Neural progenitor cell (in vitro differentiated cells): ENCODE measurements at regions not wholly inside any gene's neighbourhood (a gene's known extent, or its start where the extent isn't known, plus 50 kb on each side); places are given as distances from the start of the nearest gene placed in this dataset.
"Not testable (repeated sequence)": the region's sequence is repeated elsewhere in the genome, so short reads cannot be mapped to it uniquely, and the experiment has no call there.

Experiments used
- DNase-seq: peaks from one replicate; pipeline ENCODE4 v3.0.0-alpha.2; 2016; ENCODE audit warnings: low spot score
- H2AFZ ChIP-seq: fragments of 200-600 bp; sonication (generic); replicated peaks from 2 replicates; pipeline ENCODE4 v1.6.1; 2016; ENCODE audit warnings: antibody characterized with exemption
- H3F3A ChIP-seq: fragments of 200-600 bp; sonication (generic); 2 replicates; pipeline ENCODE4 v1.6.1; 2016; ENCODE audit warnings: antibody characterized with exemption, low read depth
- H3K27ac ChIP-seq: fragments of 200-600 bp; sonication (generic); 2 replicates; pipeline ENCODE4 v1.5.1; 2016; ENCODE audit warnings: mild to moderate bottlenecking
- H3K27me3 ChIP-seq: fragments of 200-600 bp; sonication (generic); 2 replicates; pipeline ENCODE4 v1.6.1; 2016; ENCODE audit warnings: mild to moderate bottlenecking, moderate library complexity
- H3K36me3 ChIP-seq: fragments of 200-600 bp; sonication (generic); 2 replicates; pipeline ENCODE4 v1.5.1; 2016
- H3K4me1 ChIP-seq: fragments of 200-600 bp; sonication (generic); 2 replicates; pipeline ENCODE4 v1.6.1; 2016; ENCODE audit warnings: mixed run types
- H3K4me2 ChIP-seq: fragments of 200-600 bp; sonication (generic); 2 replicates; pipeline ENCODE4 v1.6.1; 2016
- H3K4me3 ChIP-seq: fragments of 200-600 bp; sonication (generic); 2 replicates; pipeline ENCODE4 v1.5.1; 2016
- H3K79me2 ChIP-seq: fragments of 200-600 bp; sonication (generic); 2 replicates; pipeline ENCODE4 v1.6.1; 2016; ENCODE audit warnings: low read depth
- H3K9ac ChIP-seq: fragments of 200-600 bp; sonication (generic); 2 replicates; pipeline ENCODE4 v1.6.1; 2016
- H3K9me3 ChIP-seq: fragments of 200-600 bp; sonication (generic); 2 replicates; pipeline ENCODE4 v1.5.1; 2016; ENCODE audit warnings: low read depth
- H4K20me1 ChIP-seq: fragments of 200-600 bp; sonication (generic); 2 replicates; pipeline ENCODE4 v1.6.1; 2016; ENCODE audit warnings: low read depth
- H3K27ac Mint-ChIP-seq: 3 replicates; pipeline ENCODE4 v1.8.0; 2021; ENCODE audit warnings: mixed read lengths
- H3K27me3 Mint-ChIP-seq: 2 replicates; pipeline ENCODE4 v1.8.0; 2022; ENCODE audit warnings: low read depth, mild to moderate bottlenecking, inconsistent platforms, moderate library complexity, mixed read lengths; ENCODE audit not compliant: insufficient read depth
- H3K36me3 Mint-ChIP-seq: 3 replicates; pipeline ENCODE4 v1.8.0; 2021; ENCODE audit warnings: mixed read lengths
- H3K4me1 Mint-ChIP-seq: 3 replicates; pipeline ENCODE4 v1.8.0; 2021; ENCODE audit warnings: mixed read lengths
- H3K4me3 Mint-ChIP-seq: 3 replicates; pipeline ENCODE4 v1.8.0; 2021; ENCODE audit warnings: mild to moderate bottlenecking, moderate library complexity, mixed read lengths
- H3K9me3 Mint-ChIP-seq: 3 replicates; pipeline ENCODE4 v1.8.0; 2020; ENCODE audit warnings: mixed read lengths
- EZH2 ChIP-seq: fragments of 200-600 bp; sonication (generic); IDR thresholded peaks from 2 replicates; pipeline ENCODE4 v1.6.1; 2017; ENCODE audit warnings: antibody characterized with exemption, mild to moderate bottlenecking, moderate library complexity
- EZH2phosphoT487 ChIP-seq: fragments of 200-600 bp; sonication (generic); IDR thresholded peaks from 2 replicates; pipeline ENCODE4 v1.6.1; 2017; ENCODE audit warnings: antibody characterized with exemption
- TF ChIP-seq, protein P1 (sequence below): fragments of 200-600 bp; sonication (generic); IDR thresholded peaks from 2 replicates; pipeline ENCODE4 v1.5.1; 2017; ENCODE audit warnings: antibody characterized with exemption, mild to moderate bottlenecking

DNA sequence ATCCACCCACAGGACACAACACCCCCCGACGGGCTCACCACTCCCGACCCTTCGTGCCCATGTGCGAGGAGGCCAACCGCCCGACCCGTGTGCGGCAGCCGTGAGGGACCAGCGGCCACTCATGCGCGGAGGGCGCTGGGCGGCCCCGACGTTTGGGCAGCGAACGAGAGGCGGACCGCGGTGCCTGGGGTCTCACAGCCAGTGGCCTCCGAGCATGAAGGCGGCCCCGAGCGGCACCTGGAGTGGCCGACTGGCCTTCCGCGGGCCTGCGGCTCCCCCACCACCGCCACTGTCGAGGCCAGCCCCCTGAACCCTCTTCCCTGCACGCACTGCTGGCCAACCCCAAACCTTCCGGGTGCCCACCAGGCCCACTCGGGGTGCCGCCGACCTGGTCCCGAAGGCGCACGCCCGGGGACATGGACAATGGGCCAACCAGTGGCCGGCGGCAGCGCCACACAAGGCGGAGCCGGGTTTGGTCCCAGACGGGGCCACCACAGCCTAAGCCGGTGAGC, 4274.9 kb upstream of the OR11H1 start:
- Mint-ChIP-seq H3K27ac (no peak overlapping the region), H3K4me3 (no peak overlapping the region), H3K27me3 (no peaks in the 10 kb centered on the region), H3K4me1 (no peaks in the 10 kb centered on the region), H3K36me3 (no peaks in the 10 kb centered on the region), H3K9me3 (no peaks in the 10 kb centered on the region)
- Histone ChIP-seq H3K79me2 (no peaks in the 10 kb centered on the region), H3K9me3 (no peaks in the 10 kb centered on the region), H3K4me1 (no peaks in the 10 kb centered on the region), H3K27me3 (no peaks in the 10 kb centered on the region), H3K4me2 (no peak overlapping the region), H3F3A (no peaks in the 10 kb centered on the region), H4K20me1 (no peaks in the 10 kb centered on the region), H3K36me3 (no peaks in the 10 kb centered on the region), H3K4me3 (no peak overlapping the region), H2AFZ (no peak overlapping the region), H3K9ac (no peak overlapping the region), H3K27ac (no peak overlapping the region)
- no peak for DNase-seq
- no peak for TF ChIP-seq EZH2
- no peak for TF ChIP-seq EZH2phosphoT487
- TF ChIP-seq, protein P1, sequence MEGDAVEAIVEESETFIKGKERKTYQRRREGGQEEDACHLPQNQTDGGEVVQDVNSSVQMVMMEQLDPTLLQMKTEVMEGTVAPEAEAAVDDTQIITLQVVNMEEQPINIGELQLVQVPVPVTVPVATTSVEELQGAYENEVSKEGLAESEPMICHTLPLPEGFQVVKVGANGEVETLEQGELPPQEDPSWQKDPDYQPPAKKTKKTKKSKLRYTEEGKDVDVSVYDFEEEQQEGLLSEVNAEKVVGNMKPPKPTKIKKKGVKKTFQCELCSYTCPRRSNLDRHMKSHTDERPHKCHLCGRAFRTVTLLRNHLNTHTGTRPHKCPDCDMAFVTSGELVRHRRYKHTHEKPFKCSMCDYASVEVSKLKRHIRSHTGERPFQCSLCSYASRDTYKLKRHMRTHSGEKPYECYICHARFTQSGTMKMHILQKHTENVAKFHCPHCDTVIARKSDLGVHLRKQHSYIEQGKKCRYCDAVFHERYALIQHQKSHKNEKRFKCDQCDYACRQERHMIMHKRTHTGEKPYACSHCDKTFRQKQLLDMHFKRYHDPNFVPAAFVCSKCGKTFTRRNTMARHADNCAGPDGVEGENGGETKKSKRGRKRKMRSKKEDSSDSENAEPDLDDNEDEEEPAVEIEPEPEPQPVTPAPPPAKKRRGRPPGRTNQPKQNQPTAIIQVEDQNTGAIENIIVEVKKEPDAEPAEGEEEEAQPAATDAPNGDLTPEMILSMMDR, result no peak

DNA sequence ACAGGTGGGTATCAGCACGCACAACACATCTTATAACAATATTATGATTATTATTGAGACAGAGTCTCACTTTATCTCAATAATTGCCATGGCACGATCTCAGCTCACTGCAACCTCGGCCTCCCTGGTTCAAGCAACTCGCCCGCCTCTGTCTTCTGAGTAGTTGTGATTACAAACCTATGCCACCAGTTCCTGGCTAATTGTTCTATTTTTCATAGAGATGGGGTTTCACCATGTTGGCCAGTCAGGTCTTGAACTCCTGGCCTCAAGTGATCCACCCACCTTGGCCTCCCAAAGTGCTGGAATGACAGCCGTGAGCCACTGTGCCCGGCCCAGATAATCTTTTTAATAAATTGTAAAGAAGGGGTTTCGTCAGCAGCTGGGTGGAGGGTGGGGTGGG, 4257.0 kb upstream of the OR11H1 start:
- H3K4me1 Mint-ChIP-seq, H3K4me3 Mint-ChIP-seq, H3K27me3 Mint-ChIP-seq, H3K9ac ChIP-seq, H3K4me3 ChIP-seq, DNase-seq, H3K27ac Mint-ChIP-seq, H2AFZ ChIP-seq, H3K36me3 Mint-ChIP-seq, H3K4me2 ChIP-seq, H3F3A ChIP-seq, H3K9me3 ChIP-seq, H3K27ac ChIP-seq, H3K36me3 ChIP-seq, H3K4me1 ChIP-seq, H3K27me3 ChIP-seq, H3K79me2 ChIP-seq, H4K20me1 ChIP-seq: not testable (repeated sequence)
- peaks cover 13% of the 10 kb centered on the region for H3K9me3 Mint-ChIP-seq

DNA sequence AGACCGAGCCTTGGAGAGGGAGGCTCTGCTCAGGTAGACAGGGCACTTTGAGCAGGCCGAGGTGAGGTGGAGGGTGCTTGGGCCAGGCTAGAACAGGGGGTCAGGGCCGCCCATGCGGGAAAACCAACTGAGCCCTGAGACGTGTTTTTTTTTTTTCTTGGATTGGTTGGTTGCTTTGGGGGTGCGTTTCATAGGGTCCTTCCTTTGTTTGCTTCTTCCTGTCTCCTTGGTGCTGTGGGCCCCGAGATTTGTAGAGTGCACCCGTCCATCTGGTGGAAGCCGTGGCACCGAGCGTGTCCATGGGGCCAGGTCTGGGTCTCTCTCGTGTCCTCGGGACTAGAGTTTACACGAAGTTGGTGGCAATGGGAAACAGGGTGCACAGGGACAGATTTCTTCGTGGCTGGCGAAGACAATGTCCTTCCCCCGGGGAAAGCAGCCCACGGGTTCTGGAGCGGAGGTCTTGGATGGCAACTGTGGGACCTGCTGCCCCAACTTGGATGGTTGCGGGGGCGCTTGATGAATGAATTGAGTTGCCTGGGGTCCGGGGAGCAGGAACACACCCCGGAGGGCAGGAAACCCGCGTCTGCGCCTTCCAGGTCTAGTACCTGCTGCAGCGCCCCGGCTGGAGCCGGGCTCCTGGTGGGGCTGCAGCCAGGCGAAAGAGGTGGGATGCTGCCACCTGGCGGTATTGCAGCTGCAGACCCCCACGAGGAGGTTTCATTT, 4242.7 kb upstream of the OR11H1 start:
- H3K9me3 Mint-ChIP-seq, result peaks cover 41% of the 10 kb centered on the region
- DNase-seq, result not testable (repeated sequence)

DNA sequence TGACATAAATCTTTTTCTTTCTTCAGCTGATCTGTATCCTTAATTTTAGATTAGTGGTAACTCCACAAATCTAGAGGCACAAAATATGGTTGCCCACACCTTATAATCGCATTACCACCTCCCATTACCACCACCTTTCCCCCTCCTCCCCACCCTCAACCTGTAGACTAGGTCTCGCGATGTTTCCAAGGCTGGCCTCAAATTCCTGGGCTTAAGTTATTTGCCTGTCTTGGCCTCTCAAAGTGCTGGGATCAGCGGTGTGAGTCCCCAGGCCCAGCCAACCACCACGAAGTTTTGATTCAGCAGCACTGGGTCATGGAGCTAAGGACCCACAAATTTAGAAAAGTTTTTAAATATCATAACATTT, 4242.2 kb upstream of the OR11H1 start:
- H3K27me3 ChIP-seq, H3K27ac ChIP-seq, H3K36me3 Mint-ChIP-seq, DNase-seq, H3K4me1 ChIP-seq, H3K9ac ChIP-seq, H4K20me1 ChIP-seq, H3K4me1 Mint-ChIP-seq, H3K79me2 ChIP-seq, H3K27me3 Mint-ChIP-seq, H3F3A ChIP-seq, H3K4me3 ChIP-seq, H2AFZ ChIP-seq, H3K4me3 Mint-ChIP-seq, H3K27ac Mint-ChIP-seq, H3K4me2 ChIP-seq, H3K36me3 ChIP-seq: not testable (repeated sequence)
- H3K9me3 ChIP-seq, result peaks cover 41% of the 10 kb centered on the region
- H3K9me3 Mint-ChIP-seq, result peaks cover 47% of the 10 kb centered on the region

More for the DNA sequence above, 4242.7 kb upstream of the OR11H1 start:
- not testable (repeated sequence) for H3K4me3 ChIP-seq, H3K4me2 ChIP-seq, H3K27ac ChIP-seq, H3F3A ChIP-seq, H4K20me1 ChIP-seq, H3K27me3 Mint-ChIP-seq, H3K27me3 ChIP-seq, H3K4me1 Mint-ChIP-seq, H3K36me3 Mint-ChIP-seq, H3K36me3 ChIP-seq, H3K4me3 Mint-ChIP-seq, H3K4me1 ChIP-seq, H3K9ac ChIP-seq, H2AFZ ChIP-seq, H3K79me2 ChIP-seq, H3K27ac Mint-ChIP-seq
- TF ChIP-seq, protein P1, result peak; percentile 6
- peaks cover 36% of the 10 kb centered on the region for H3K9me3 ChIP-seq

DNA sequence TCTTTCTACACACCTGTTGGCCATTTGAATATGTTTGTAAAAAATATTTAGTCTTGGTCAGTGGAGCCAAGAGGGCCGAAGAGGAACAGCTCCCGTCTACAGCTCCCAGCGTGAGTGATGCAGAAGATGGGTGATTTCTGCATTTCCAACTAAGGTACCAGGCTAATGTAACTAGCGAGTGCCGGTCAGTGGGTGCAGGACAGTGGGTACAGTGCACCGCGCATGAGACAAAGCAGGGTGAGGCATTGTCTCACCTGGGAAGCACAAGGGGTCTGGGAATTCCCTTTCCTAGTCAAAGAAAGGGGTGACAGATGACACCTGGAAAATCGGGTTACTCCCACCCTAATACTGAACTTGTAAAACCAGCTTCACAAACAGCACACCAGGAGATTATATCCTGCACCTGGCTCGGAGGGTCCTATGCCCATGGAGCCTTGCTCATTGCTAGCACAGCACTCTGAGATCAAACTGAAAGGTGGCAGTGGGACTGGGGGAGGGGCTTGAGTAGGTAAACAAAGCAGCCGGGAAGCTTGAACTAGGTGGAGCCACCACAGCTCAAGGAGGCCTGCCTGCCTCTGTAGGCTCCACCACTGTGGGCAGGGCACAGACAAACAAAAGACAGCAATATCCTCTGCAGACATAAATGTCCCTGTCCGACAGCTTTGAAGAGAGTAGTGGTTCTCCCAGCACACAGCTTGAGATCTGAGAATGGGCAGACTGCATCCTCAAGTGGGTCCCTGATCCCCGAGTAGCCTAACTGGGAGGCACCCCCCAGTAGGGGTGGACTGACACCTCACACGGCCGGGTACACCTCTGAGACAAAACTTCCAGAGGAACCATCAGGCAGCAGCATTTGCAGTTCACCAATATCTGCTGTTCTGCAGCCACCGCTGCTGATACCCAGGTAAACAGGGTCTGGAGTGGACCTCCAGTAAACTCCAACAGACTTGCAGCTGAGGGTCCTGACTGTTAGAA, 4239.5 kb upstream of the OR11H1 start:
- H4K20me1 ChIP-seq, H3K4me1 ChIP-seq, H3K27ac ChIP-seq, H3K27me3 Mint-ChIP-seq, H3F3A ChIP-seq, H3K27me3 ChIP-seq, H3K36me3 ChIP-seq, DNase-seq, H3K4me2 ChIP-seq, H2AFZ ChIP-seq, H3K27ac Mint-ChIP-seq, H3K4me1 Mint-ChIP-seq, H3K4me3 Mint-ChIP-seq, H3K79me2 ChIP-seq, H3K9ac ChIP-seq, H3K4me3 ChIP-seq, H3K36me3 Mint-ChIP-seq: not testable (repeated sequence)
- peaks cover 67% of the 10 kb centered on the region for H3K9me3 Mint-ChIP-seq
- H3K9me3 ChIP-seq, result peaks cover 52% of the 10 kb centered on the region

GRCh38 chr22:11298126-11298893, 4229.7 kb upstream of the OR11H1 start:
- not testable (repeated sequence) for H3K36me3 ChIP-seq, DNase-seq, H3K27ac Mint-ChIP-seq, H3K36me3 Mint-ChIP-seq, H4K20me1 ChIP-seq, H3K9ac ChIP-seq, H3K27ac ChIP-seq, H3K4me1 Mint-ChIP-seq, H3K4me3 Mint-ChIP-seq, H3K27me3 Mint-ChIP-seq, H3F3A ChIP-seq, H2AFZ ChIP-seq, H3K27me3 ChIP-seq, H3K79me2 ChIP-seq, H3K4me2 ChIP-seq, H3K4me3 ChIP-seq, H3K4me1 ChIP-seq
- H3K9me3 Mint-ChIP-seq, result peaks cover 69% of the 10 kb centered on the region
- peaks cover 46% of the 10 kb centered on the region for H3K9me3 ChIP-seq
